GM19239 (cell line): ENCODE measurements at regions not wholly inside any gene's neighbourhood (a gene's known extent, or its start where the extent isn't known, plus 50 kb on each side); places are given as distances from the start of the nearest gene placed in this dataset.
"Not testable (repeated sequence)": the region's sequence is repeated elsewhere in the genome, so short reads cannot be mapped to it uniquely, and the experiment has no call there.

Source experiments
- DNase-seq: peaks from one replicate; pipeline ENCODE4 v3.0.0; 2011; ENCODE audit warnings: low spot score; ENCODE audit not compliant: insufficient read length
- FAIRE-seq: peaks from 2 replicates; lab custom pipeline; 2011; peaks lifted over from hg19 to GRCh38; lab: Jason Lieb, UNC

- FAIRE-seq: no peak
- DNase-seq: no peak
Observed at GRCh38 chr6:9878535-9878934, 536.3 kb downstream of the TFAP2A start.

DNA sequence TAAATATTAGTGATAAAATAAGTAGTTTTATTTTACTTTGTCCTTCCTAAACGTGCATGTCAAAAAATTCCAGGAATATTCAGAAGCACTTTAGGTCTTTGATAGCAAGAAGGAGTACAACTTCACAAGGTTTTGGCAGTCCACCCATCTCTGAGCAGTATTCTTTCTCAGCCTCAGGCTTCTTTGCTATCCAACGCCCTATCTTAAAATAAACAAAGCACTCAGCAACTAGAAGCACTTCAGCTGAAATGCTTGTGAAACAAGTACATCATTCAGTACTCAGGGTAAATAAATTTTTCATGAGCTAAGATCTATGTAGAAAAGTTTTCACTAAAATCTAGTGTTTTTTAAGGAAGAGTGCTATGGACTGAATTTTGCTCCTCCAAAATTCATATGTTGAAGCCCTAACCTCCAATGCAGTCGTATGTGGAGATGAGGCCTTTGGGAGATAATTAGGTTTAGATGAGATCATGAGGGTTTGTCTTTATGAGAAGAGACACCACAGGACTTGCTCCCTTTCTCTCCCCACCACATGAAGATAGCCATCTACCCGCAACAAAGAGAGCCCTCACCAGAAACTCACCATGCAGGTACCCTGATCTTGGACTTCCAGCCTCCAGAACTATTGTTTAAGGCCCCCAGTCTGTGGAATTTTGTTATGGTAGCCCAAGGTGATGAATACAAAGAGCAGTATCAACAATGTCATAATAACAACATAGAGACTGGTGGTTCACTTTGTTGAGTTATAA is 539.1 kb downstream of the TFAP2A start:
- DNase-seq (no peak), FAIRE-seq (no peak)

DNA sequence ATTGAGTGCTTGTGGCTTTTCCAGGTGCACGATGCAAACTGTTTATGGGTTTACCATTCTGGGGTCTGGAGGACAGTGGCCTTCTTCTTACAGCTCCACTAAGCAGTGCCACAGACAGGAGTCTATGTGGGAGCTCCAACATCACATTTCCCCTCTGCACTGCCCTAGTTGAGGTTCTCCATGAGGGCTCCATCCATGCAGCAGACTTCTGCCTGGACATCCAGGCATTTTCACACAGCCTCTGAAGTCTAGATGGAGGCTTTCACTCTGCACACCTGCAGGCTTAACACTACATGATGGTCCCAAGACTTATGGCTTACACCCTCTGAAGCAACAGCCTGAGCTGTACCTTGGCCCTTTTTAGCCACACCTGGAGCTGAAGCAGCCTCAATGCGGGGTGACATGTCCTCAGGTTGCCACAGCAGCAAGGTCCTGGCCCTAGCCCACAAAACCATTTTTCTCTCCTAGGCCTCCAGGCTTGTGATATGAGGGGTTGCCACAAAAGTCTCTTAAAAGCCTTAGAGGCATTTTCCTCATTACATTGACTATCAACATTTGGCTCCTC is 552.2 kb downstream of the TFAP2A start:
- no peak for FAIRE-seq
- no peak for DNase-seq

- DNase-seq: no peak
Observed at GRCh38 chr6:9851541-9852380, 563.1 kb downstream of the TFAP2A start.

DNA sequence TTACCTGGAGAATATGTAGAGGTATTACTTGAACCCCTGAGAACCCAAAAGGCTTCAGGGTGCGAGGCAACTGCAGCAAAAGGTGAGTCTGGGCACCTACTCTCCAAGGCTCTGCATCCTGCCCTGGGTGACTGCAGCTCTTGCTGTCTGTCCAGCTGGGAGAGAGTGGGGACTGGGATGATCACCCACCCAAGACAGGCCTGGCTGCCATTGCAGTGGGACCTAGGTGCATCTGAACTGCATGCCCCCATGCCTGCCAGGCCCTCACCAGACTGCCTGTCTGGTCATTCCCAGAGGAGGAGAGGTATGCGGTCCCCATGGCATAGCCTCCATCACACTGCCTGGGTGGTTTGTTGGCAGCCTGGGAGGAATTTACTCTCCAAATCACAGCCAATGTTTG is 563.9 kb downstream of the TFAP2A start:
- DNase-seq (no peak), FAIRE-seq (no peak)

More at GRCh38 chr6:9851541-9852380, 563.1 kb downstream of the TFAP2A start:
- no peak for FAIRE-seq

- DNase-seq: no peak
- no peak for FAIRE-seq
Observed at GRCh38 chr6:9848094-9848493, 566.8 kb downstream of the TFAP2A start.

DNA sequence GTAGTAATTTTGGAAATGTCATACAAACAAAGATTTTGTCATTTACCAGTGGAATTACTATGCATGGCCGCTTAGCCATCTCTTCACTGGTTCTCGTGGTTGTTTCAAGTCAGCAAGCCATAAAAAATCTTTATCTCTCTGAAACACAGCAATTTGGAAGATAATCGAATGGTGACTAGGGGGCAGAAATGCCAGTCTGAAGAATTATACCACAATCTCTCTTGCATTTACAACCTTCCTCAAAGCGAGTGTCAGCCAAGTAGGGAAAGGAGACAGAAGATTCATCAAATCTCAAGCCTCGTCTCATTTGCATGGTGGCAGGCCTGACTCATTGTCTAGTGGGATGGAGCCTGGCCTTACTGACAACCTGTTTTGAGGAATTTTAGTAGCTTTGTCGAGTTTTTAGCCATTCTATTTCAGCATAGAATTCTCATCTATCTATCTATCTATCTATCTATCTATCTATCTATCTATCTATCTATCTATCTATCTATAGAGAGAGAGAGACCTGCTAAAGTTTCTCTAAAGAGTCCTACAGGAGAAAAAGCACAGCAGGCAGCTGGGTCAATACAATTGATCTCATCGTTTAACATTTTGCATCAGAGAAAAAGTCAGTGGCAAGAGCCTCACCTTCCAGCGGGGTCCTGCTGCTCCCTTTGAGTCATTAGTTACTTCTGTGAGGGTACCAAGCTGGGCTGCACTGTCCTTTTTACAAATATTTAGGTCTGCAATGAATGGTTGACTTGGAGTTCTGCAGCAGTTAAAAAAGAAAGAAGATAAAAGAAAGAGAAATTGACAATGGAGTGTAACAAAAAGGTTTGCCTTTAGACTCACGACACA is 572.8 kb downstream of the TFAP2A start:
- FAIRE-seq (no peak), DNase-seq (no peak)

DNA sequence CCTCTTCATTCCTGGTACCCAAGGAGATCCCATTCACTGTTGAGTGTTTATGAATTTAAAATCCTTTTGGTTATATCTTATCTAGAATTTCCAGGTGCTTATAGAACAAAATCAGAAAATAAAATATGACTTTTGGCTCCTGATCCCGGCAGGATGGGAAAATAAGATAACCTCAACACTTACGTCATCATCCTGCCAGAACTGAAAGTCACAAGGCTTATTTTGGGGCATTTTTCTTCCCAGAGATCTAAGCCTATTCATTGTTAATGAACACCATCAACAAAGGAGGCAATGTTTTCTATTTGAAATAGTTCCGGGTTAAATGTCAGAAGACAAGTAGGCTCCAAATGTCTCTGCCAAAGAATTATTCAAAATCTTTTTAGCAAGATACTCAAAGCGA is 580.6 kb downstream of the TFAP2A start:
- FAIRE-seq (no peak), DNase-seq (no peak)

- DNase-seq (no peak), FAIRE-seq (no peak)
Observed at GRCh38 chr6:9831783-9832182, 583.1 kb downstream of the TFAP2A start.

DNA sequence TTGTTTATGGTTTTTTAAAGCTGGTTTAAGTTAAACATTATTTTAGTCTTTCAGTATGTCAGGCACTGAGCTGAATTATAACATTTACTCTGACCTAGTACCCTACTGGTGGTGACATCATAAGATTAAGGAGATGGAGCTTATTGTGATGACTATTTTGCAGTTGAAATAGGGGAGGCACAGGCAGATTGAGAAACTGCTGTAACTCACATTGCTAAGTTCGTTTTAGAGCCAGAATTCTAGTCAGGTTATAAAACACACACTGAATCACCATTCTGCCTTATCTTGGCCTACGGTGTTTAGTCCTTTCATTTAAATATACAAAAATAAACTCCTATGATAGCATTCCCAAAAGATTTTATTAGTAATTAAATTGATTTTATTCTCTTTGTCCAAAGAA is 584.1 kb downstream of the TFAP2A start:
- DNase-seq (no peak), FAIRE-seq (no peak)

GRCh38 chr6:9825526-9825925 is 589.3 kb downstream of the TFAP2A start:
- DNase-seq (no peak), FAIRE-seq (no peak)

DNA sequence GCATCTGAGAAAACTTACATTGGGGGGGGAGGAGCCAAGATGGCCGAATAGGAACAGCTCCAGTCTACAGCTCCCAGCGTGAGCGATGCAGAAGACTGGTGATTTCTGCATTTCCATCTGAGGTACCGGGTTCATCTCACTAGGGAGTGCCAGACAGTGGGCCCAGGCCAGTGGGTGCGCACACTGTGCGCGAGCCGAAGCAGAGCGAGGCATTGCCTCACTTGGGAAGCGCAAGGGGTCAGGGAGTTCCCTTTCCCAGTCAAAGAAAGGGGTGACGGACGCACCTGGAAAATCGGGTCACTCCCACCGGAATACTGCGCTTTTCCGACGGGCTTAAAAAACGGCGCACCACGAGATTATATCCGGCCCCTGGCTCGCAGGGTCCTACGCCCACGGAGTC is 604.1 kb downstream of the TFAP2A start:
- DNase-seq, FAIRE-seq: not testable (repeated sequence)

DNA sequence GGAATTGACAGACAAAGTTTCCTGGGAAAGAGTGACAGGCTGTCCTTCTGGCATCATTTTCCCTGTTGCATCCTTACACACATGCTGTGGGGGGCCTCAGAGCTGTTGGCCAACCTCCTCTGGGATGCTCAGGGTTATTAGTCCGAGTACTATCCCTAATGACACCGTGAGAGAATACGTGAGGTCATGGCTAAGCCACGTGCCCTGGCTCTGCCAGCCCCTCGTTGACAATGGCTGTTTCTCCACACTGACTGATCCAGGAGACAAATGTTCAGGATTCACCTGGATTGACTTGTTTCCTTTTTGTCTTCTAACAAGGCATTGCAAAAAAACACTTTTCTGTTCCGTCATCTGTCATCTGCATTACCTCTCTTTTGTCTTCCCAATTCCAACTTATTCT is 604.6 kb downstream of the TFAP2A start:
- DNase-seq: no peak
- FAIRE-seq: no peak

DNA sequence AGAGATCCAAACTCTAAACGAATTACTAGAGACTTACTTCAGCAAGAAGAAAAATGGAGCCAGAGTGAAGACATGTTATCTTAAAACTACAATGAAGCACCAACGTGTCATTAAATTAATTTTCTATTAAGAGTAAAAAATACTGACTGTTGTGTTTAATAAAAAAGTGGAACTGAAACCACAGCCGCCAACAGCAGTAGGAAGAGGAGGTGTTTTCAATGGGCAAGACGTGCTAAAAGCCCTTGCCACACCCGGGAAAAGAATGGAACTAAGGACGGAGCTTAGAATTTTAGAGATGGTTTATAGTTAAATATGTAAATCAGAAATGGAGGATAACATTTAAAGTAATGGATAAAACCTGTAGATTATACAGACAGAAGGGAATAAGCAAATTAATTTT is 608.7 kb downstream of the TFAP2A start:
- DNase-seq (no peak), FAIRE-seq (no peak)

DNA sequence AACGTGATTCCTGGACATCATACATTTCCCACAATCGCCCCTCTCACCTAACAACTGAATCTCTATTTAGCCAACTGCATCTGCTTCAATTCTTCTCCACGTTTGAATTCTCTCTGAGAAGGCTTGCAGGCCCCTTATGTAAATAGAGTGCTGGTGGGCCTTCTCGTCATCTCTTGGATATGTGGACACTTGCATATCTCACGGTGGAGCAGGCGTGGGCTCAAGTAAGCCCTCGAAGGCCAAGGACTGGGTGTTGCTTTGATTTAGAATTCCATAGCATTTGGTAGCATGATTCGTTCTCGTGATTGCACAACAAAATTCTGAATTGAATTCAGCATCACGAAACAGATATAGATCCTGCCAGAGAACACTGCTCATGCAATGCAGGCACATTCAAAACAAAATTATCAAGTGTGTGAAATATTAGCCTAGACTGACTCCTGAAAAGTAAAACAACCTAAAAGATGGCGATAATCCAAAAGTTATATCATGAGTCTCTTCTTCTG is 613.6 kb downstream of the TFAP2A start:
- no peak for FAIRE-seq
- DNase-seq: no peak

DNA sequence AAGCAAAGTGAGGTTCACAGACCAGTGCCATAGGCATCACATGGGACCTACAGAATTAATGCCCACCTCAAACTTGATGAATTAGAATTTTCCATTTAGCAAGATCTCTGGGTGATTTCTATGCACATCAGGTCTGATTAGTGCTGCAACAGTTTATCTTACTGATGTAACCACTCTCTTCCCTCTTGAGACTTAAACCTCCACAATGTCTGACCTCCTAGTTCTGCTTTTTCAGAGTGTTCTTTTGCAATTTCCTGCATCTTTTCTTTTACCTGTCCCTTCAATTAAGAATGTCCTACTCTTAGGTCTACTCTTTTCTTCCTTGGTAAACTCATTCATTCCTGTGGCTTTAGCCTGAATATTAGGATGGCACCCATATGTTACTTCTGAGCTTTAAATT is 615.3 kb downstream of the TFAP2A start:
- FAIRE-seq (no peak), DNase-seq (no peak)

GRCh38 chr6:9796827-9797226 is 618.0 kb downstream of the TFAP2A start:
- DNase-seq (no peak), FAIRE-seq (no peak)

- DNase-seq: no peak
Observed at GRCh38 chr6:9795880-9796279, 619.0 kb downstream of the TFAP2A start.

DNA sequence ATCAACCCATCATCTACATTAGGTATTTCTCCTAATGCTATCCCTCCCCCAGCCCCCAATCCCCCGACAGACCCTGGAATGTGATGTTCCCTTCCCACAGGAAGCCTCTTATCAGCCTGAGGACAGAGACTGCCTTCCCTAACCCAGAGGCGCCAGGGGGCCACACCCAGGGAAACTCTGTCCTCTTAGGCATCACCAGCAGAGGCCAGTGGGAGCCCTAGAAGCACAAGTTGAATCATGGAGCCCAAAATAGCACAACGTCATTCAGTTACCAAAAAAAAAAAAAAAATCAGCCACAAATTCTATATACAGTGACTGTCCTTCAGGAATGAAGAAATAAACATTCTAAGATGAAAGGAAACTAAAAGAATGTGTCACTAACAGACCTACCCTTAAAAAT is 625.7 kb downstream of the TFAP2A start:
- no peak for DNase-seq
- no peak for FAIRE-seq

More at GRCh38 chr6:9795880-9796279, 619.0 kb downstream of the TFAP2A start:
- no peak for FAIRE-seq

DNA sequence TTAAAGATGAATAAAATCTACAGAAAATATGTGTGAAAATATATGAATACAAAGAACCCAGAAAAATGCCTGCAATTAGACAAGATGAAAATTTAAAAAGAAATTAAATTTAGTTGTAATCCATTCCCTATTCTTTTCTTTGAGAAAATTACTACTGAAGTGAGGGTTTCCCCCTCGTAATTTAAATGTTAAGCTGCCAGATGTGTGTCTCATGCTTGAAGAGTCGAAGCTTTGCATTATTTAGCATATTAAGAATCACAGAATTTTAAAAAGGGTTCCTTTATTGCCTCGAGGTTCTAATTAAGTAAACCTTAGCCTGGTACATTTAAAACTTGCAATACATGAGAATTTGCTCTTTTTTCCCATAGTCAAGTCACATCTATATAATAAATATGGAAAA is 630.1 kb downstream of the TFAP2A start:
- FAIRE-seq: no peak
- no peak for DNase-seq
